ENCODE measurements at regions not wholly inside any gene's neighbourhood (a gene's known extent, or its start where the extent isn't known, plus 50 kb on each side); places are given as distances from the start of the nearest gene placed in this dataset.

GRCh38 chr20:3326779-3327521 lies 80.5 kb downstream of the DNAAF9 start:
- no peak for DNase-seq
- Mint-ChIP-seq H3K4me3 (no peak overlapping the region), H3K9me3 (no peaks in the 10 kb centered on the region), H3K4me1 (peaks cover 18% of the 10 kb centered on the region), H3K27ac (peak overlapping the region in 2 of 7 donors; percentile 18 to 67), H3K27me3 (ENCODE audit: low read depth in 3 of 3) (peaks cover 0 to 3% (median 1%) of the 10 kb centered on the region in 3 donors), H3K36me3 (peaks cover 65 to 80% of the 10 kb centered on the region in 2 donors)
- Histone ChIP-seq H3K9me3 (replicated peaks in 1 of 2; ENCODE audit: control insufficient read depth in 1 of 2, insufficient read depth in 1 of 2, low read length in 2 of 2) (no peaks in the 10 kb centered on the region), H3K9ac (ENCODE audit: insufficient read depth, low read length, poor library complexity, severe bottlenecking) (no peak overlapping the region), H3K4me3 (replicated peaks in 1 of 3; ENCODE audit: low read depth in 2 of 3, low read length in 3 of 3) (no peak overlapping the region), H2AFZ (ENCODE audit: insufficient read depth, low read depth, low read length, poor library complexity, severe bottlenecking) (no peak overlapping the region), H3K4me1 (ENCODE audit: control insufficient read depth in 1 of 2, insufficient read depth in 2 of 2, low read length in 2 of 2) (peaks cover 10 to 13% of the 10 kb centered on the region in 2 donors), H3K4me2 (replicated peaks; ENCODE audit: extremely low read depth, low read length, poor library complexity, severe bottlenecking) (no peak overlapping the region), H3K27ac (ENCODE audit: low read depth in 1 of 2, low read length in 2 of 2) (no peak overlapping the region), H3K79me2 (ENCODE audit: insufficient read depth, low read length) (no peaks in the 10 kb centered on the region), H3K27me3 (ENCODE audit: control insufficient read depth in 2 of 2, insufficient read depth in 2 of 2, low read length in 2 of 2) (no peaks in the 10 kb centered on the region), H4K20me1 (ENCODE audit: insufficient read depth, low read length) (no peaks in the 10 kb centered on the region), H3K36me3 (replicated peaks in 1 of 2; ENCODE audit: control insufficient read depth in 1 of 2, insufficient read depth in 2 of 2, low read length in 2 of 2) (peaks cover 49 to 90% of the 10 kb centered on the region in 2 donors)
- 100% methylated on average over 4 of the region's 7 CpGs for WGBS (ENCODE audit: insufficient coverage)
- intact Hi-C loops (cut with micrococcal nuclease), result no loop called here
- TF ChIP-seq CTCF (IDR thresholded peaks at IDR 0.05), result no peak

- Mint-ChIP-seq H3K4me1 (peaks cover 18% of the 10 kb centered on the region), H3K4me3 (no peak overlapping the region), H3K27ac (peak overlapping the region in 1 of 7 donors; percentile 36), H3K27me3 (ENCODE audit: low read depth in 3 of 3) (peaks cover 0 to 3% (median 1%) of the 10 kb centered on the region in 3 donors), H3K9me3 (no peaks in the 10 kb centered on the region), H3K36me3 (peaks cover 64 to 77% of the 10 kb centered on the region in 2 donors)
- H4K20me1 ChIP-seq (ENCODE audit: insufficient read depth, low read length), result no peaks in the 10 kb centered on the region
- DNase-seq, result no peak
- H3K4me1 ChIP-seq (ENCODE audit: control insufficient read depth in 1 of 2, insufficient read depth in 2 of 2, low read length in 2 of 2), result peaks cover 10 to 13% of the 10 kb centered on the region in 2 donors
- H3K4me3 ChIP-seq (replicated peaks in 1 of 3; ENCODE audit: low read depth in 2 of 3, low read length in 3 of 3), result no peak overlapping the region
- WGBS (ENCODE audit: insufficient coverage), result no CpG with 5 or more reads among the region's 2 CpGs
- H2AFZ ChIP-seq (ENCODE audit: insufficient read depth, low read depth, low read length, poor library complexity, severe bottlenecking), result no peak overlapping the region
- no peaks in the 10 kb centered on the region for H3K27me3 ChIP-seq (ENCODE audit: control insufficient read depth in 2 of 2, insufficient read depth in 2 of 2, low read length in 2 of 2)
- no peak overlapping the region for H3K9ac ChIP-seq (ENCODE audit: insufficient read depth, low read length, poor library complexity, severe bottlenecking)
- no peaks in the 10 kb centered on the region for H3K9me3 ChIP-seq (replicated peaks in 1 of 2; ENCODE audit: control insufficient read depth in 1 of 2, insufficient read depth in 1 of 2, low read length in 2 of 2)
- no peak overlapping the region for H3K4me2 ChIP-seq (replicated peaks; ENCODE audit: extremely low read depth, low read length, poor library complexity, severe bottlenecking)
- no peaks in the 10 kb centered on the region for H3K79me2 ChIP-seq (ENCODE audit: insufficient read depth, low read length)
- no peak for TF ChIP-seq CTCF (IDR thresholded peaks at IDR 0.05)
- H3K27ac ChIP-seq (ENCODE audit: low read depth in 1 of 2, low read length in 2 of 2), result no peak overlapping the region
- intact Hi-C loops (cut with micrococcal nuclease), result no loop called here
- peaks cover 43 to 90% of the 10 kb centered on the region in 2 donors for H3K36me3 ChIP-seq (replicated peaks in 1 of 2; ENCODE audit: control insufficient read depth in 1 of 2, insufficient read depth in 2 of 2, low read length in 2 of 2)
Measured at GRCh38 chr20:3325864-3326263, 81.6 kb downstream of the DNAAF9 start.

Measured in CD14-positive monocyte (primary cell).